ENCODE measurements at regions not wholly inside any gene's neighbourhood (a gene's known extent, or its start where the extent isn't known, plus 50 kb on each side); places are given as distances from the start of the nearest gene placed in this dataset.
"Not testable (repeated sequence)": the region's sequence is repeated elsewhere in the genome, so short reads cannot be mapped to it uniquely, and the experiment has no call there.

GRCh38 chr2:200109421-200109820 is 154.0 kb downstream of the MAIP1 start:
- TF ChIP-seq, protein P1, sequence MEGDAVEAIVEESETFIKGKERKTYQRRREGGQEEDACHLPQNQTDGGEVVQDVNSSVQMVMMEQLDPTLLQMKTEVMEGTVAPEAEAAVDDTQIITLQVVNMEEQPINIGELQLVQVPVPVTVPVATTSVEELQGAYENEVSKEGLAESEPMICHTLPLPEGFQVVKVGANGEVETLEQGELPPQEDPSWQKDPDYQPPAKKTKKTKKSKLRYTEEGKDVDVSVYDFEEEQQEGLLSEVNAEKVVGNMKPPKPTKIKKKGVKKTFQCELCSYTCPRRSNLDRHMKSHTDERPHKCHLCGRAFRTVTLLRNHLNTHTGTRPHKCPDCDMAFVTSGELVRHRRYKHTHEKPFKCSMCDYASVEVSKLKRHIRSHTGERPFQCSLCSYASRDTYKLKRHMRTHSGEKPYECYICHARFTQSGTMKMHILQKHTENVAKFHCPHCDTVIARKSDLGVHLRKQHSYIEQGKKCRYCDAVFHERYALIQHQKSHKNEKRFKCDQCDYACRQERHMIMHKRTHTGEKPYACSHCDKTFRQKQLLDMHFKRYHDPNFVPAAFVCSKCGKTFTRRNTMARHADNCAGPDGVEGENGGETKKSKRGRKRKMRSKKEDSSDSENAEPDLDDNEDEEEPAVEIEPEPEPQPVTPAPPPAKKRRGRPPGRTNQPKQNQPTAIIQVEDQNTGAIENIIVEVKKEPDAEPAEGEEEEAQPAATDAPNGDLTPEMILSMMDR (IDR thresholded peaks at IDR 0.05; ENCODE audit: borderline replicate concordance, insufficient read depth, low read depth, low read length), result no peak
- H3K4me3 ChIP-seq (ENCODE audit: low read depth, low read length), result no peak overlapping the region

- TF ChIP-seq, protein P1 (IDR thresholded peaks at IDR 0.05; ENCODE audit: borderline replicate concordance, insufficient read depth, low read depth, low read length), result no peak
- H3K4me3 ChIP-seq (ENCODE audit: low read depth, low read length), result no peak overlapping the region
These were observed 155.0 kb downstream of the MAIP1 start for GRCh38 chr2:200110381-200110780.

GRCh38 chr2:200113016-200113799 is 157.8 kb downstream of the MAIP1 start:
- H3K4me3 ChIP-seq (ENCODE audit: low read depth, low read length), result not testable (repeated sequence)

DNA sequence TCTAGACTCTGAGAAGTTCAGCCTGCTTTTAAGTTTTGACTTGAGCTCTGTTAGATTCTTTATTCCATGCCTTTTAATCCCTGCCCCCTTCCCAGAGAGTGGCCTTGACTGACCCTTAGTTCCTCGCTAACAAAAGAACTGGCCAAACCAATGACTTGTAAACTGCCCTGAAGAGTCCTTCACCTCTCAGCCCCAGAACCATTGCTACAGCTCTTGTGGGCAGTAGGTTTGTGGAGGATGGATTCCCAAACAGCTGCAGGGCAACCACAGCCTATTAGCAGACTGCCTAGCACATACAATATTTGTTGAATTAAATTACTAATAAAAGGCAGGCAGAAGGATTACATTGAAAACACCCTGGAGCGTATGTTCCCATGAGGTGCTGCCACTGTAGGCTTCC is 163.9 kb downstream of the MAIP1 start:
- TF ChIP-seq, protein P1 (IDR thresholded peaks at IDR 0.05; ENCODE audit: borderline replicate concordance, insufficient read depth, low read depth, low read length), result no peak
- H3K4me3 ChIP-seq (ENCODE audit: low read depth, low read length), result no peak overlapping the region

- TF ChIP-seq, protein P1 (IDR thresholded peaks at IDR 0.05; ENCODE audit: borderline replicate concordance, insufficient read depth, low read depth, low read length), result no peak
- H3K4me3 ChIP-seq (ENCODE audit: low read depth, low read length), result no peak overlapping the region
These were observed 166.5 kb downstream of the MAIP1 start for GRCh38 chr2:200121931-200122330.

GRCh38 chr2:200122683-200123082 is 167.3 kb downstream of the MAIP1 start:
- TF ChIP-seq, protein P1 (IDR thresholded peaks at IDR 0.05; ENCODE audit: borderline replicate concordance, insufficient read depth, low read depth, low read length), result no peak
- no peak overlapping the region for H3K4me3 ChIP-seq (ENCODE audit: low read depth, low read length)

- not testable (repeated sequence) for H3K4me3 ChIP-seq (ENCODE audit: low read depth, low read length)
These were observed 169.4 kb downstream of the MAIP1 start for GRCh38 chr2:200124665-200125368.
